IPS DF 4.7 (cell line): ENCODE measurements at regions not wholly inside any gene's neighbourhood (a gene's known extent, or its start where the extent isn't known, plus 50 kb on each side); places are given as distances from the start of the nearest gene placed in this dataset.
"Not testable (repeated sequence)": the region's sequence is repeated elsewhere in the genome, so short reads cannot be mapped to it uniquely, and the experiment has no call there.

Source experiments
- DNase-seq: peaks from one replicate; pipeline ENCODE4 v3.0.0-alpha.2; 2013; ENCODE audit warnings: low spot score; ENCODE audit errors: extremely low read depth

DNA sequence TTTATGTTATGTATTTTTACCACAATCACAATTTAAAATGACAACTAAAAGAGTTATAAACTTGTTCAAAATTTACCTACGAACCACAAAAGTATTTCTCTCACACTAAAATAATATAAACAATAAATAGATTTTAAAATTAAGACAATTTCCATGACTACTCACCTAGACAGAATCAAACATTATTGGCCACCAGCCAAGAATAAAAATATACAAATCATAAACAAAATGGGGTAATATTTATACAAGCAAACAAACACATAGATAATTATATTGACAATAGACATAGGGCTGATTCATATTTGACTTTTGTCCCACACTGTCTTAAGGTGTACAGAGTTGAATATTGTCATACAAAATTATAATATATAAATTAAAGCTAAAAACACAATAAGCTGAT is 119.6 kb upstream of the ZNF92 start:
- DNase-seq, result no peak

GRCh38 chr7:65251851-65252620 is 121.6 kb upstream of the ZNF92 start:
- peak; percentile 84 for DNase-seq

GRCh38 chr7:65250697-65251395 is 122.8 kb upstream of the ZNF92 start:
- DNase-seq, result no peak

DNA sequence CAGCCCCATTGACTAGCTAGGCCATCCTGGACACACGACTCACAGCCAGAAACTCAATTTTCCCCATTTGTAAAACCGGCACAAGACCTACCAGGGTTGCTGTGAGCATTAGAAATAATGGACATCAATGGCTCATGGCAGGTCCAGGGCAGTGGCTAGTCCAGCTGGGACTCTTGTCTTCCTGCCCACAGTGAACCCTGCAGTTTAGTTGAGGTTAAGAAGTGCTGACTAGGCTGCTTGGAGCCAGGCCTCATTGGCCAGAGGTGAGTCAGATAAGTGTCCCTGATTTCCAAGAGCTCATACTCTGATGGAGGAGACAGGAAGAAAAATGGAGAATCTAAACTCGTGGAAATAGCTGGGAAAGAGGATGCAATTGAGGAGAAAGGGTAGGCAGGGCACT is 123.4 kb upstream of the ZNF92 start:
- DNase-seq, result no peak

DNA sequence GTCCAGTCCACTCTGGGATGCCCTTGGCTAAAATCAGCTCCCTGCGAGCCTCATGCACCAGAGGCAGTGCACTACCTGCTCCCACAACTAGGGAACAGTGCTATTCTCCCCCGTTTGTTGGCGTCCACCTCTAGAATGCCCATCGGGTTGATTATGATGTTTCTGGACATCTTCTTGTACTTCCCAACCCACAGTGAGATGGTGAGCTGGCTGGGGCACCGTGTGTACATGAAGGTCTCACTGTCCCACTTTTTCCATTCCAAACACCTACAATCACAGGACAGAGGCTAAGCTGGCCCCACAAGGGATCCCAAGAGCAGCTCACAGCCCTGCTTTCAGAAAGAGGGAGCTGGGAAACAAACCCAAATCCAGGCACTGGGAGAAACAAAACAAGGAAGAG is 126.2 kb upstream of the ZNF92 start:
- no peak for DNase-seq

GRCh38 chr7:65239707-65240352 is 133.8 kb upstream of the ZNF92 start:
- no peak for DNase-seq

DNA sequence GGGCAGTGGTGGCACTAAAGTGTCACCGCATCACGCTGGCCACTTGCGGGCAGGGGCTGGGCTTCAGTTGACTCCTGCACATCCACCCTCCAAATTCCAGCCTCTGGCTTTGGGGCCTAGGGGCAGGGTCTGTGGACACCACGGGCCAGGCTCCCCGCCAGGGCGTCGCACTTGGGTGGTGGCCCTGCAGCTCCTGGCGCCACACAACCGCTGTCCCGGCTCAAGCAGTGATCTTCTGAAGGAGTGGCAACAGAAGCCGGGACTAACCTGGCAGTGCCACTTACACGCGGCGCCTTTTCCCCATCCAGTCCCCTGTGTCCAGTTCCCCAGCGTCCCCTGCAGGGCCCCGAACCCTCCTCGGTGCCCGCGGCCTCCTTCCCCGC is 134.3 kb upstream of the ZNF92 start:
- DNase-seq, result no peak

- no peak for DNase-seq
Observed at GRCh38 chr7:65238785-65239184, 134.9 kb upstream of the ZNF92 start.

DNA sequence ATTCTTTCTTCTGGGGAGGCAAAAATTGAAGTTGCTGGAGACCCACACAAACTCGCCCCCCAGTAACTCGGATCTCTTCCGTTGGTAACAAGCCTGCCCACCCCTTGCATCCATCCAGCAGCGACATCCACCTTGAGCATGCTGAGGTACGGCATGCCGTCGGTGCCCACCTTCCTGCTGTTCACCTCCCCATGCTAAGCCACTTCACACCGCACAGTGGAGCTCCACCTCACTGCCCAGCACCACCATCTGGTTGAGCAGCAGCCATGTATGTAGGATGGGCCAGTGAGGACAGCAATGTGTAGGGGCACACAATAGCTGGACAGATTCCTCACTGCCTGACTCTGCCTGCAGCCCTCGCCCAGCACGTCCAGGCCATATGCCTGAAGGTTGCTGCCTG is 138.1 kb upstream of the ZNF92 start:
- no peak for DNase-seq

DNA sequence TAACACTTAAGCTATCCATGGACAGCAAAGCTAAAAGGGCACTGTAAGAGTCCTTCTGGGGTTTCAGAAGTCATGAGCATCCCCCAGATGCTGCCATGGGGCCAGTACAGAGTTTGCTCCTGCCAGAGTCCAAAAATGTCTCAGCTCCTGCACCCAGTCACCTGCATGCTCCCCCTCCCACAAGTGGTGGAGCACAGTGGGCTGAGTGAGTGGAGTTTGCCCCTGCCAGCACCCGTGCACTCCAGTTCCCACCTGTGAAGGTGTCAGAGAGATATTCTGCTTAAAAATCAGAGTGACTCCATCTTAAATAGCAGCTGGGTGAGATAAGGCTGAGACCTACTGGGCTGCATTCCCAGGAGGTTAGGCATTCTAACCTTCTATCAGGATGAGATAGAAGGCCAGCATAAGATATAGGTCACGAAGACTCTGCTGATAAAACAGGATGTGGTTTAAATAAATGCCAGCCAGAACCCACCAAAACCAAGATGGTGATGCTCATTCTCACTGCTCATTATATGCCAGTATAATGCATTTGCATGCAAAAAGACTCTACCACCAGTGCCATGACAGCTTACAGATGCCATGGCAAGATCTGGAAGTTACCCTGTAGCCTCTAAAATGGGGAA is 140.1 kb upstream of the ZNF92 start:
- DNase-seq, result no peak

- DNase-seq, result no peak
Observed at GRCh38 chr7:65230231-65230630, 143.4 kb upstream of the ZNF92 start.

GRCh38 chr7:65225422-65226006 is 148.1 kb upstream of the ZNF92 start:
- DNase-seq, result no peak

- no peak for DNase-seq
Observed at GRCh38 chr7:65222655-65223054, 151.0 kb upstream of the ZNF92 start.

DNA sequence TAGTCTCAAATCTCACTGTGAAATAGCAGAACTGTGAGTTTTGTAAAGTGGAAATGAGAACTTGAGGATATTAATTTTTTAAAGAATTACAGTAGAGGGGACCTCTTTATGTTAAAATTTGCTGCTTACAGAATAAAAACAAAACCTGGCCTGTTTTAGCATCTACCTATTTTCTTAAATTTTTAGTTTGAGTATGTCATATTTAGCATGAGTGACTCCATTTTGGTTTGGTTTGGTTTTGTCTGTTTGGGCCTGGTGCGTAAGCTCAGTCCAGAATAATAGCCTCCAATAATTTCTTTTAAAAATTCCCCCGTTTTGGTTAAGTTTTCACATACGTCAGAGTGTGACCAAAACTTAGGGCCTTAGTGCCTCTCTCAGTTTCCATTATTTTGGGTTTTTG is 152.0 kb upstream of the ZNF92 start:
- no peak for DNase-seq

DNA sequence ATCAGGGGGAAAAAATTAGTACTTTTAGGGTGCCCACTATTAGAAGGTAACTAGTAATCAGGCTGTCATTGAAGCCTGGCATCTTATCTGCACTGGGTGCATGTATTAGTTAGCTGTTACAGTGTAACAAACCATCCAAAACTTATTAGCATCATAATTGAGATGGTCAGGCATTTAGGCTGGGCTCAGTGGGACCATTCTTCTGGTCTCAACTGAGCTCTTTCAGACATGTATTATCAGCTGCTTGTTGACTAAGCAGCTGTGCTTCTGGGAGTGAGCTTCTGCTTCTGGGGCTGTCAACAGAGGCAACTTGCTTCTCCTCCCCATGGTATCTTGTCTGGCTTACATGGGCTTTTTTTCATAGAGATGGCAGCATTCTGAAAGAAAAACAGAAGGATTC is 154.0 kb upstream of the ZNF92 start:
- DNase-seq, result no peak

DNA sequence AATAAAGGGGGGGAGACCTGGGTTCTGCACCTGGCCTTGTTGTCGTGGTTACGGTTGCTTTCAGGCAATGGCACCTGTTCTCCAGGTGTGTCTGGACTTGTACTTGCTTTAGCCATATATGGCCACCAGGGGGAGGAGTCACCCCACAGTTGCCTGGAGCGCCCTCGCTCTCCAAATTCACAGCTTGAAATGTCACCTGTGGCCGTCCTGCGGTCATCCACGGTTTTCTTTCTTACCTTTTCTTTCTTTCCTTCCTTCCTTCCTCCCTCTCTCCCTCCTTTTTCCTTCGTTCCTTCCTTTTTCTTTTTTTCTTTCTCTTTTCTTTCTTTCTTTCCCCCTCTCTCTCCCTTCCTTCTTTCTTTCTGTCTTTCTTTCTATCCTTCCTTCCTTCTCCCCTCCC is 157.2 kb upstream of the ZNF92 start:
- DNase-seq, result no peak

DNA sequence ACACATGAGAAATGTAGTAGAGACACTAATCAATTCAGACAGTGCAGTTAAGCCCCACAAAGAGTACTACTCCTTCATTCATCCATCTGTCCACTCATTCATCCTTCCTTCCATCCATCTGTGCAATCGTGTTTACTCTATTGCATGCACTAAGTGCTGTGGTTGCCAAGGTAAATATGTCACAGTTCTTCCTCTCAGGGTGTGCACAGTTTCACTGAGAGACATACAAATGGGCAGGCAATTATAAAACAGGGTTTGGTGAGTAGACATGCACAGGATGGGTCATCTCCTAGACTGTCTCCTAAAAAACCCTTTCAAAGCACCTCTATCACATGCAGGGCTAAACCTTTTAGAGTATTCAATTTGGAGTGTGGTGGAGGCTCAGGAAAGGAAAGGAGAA is 160.4 kb upstream of the ZNF92 start:
- DNase-seq, result not testable (repeated sequence)

GRCh38 chr7:65199221-65199620 is 174.4 kb upstream of the ZNF92 start:
- not testable (repeated sequence) for DNase-seq

- not testable (repeated sequence) for DNase-seq
Observed at GRCh38 chr7:65193334-65194058, 180.2 kb upstream of the ZNF92 start.

DNA sequence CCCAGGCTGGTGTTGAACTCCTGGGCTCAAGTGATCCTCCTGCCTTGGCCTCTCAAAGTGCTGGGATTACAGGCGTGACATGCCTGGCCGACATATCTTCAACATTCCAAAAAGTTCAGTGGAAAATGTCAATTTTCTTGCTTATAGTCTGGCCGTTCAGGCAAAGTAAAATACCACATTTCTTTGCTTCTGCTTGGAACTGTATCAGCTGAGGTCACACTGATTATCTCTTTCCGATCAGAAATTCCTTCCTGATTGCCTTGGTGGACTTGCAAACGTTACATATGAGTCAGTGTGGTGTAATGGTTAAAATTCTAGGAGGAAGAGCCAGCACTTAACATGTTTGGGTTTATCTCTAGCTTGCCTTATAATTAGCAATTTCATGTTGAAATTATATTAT is 170.6 kb upstream of the ERV3-1 start:
- not testable (repeated sequence) for DNase-seq

- not testable (repeated sequence) for DNase-seq
Observed at GRCh38 chr7:65150105-65150504, 143.6 kb upstream of the ERV3-1 start.
